HG03432 (cell line): ENCODE measurements at regions not wholly inside any gene's neighbourhood (a gene's known extent, or its start where the extent isn't known, plus 50 kb on each side); places are given as distances from the start of the nearest gene placed in this dataset.

Experiments
- ATAC-seq: cut with Tn5 transposase; IDR thresholded peaks from one replicate; pipeline ENCODE4 v1.9.1; 2021; ENCODE audit warnings: mild to moderate bottlenecking, moderate library complexity; ENCODE audit not compliant: unreplicated experiment

GRCh38 chr2:160868891-160869290 lies 291.3 kb upstream of the TANK start:
- ATAC-seq, result no peak

GRCh38 chr2:160869411-160869810 lies 290.8 kb upstream of the TANK start:
- ATAC-seq, result no peak

GRCh38 chr2:160870729-160871465 lies 289.3 kb upstream of the TANK start:
- no peak for ATAC-seq

- ATAC-seq, result no peak
Measured at GRCh38 chr2:160871953-160872352, 288.3 kb upstream of the TANK start.

GRCh38 chr2:160876029-160876428 lies 284.2 kb upstream of the TANK start:
- ATAC-seq, result no peak

GRCh38 chr2:160876765-160877164 lies 283.5 kb upstream of the TANK start:
- ATAC-seq, result no peak

GRCh38 chr2:160878618-160879017 lies 281.6 kb upstream of the TANK start:
- no peak for ATAC-seq

- ATAC-seq, result no peak
Measured at GRCh38 chr2:160882906-160883305, 277.3 kb upstream of the TANK start.

- no peak for ATAC-seq
Measured at GRCh38 chr2:160884056-160884455, 276.2 kb upstream of the TANK start.

- no peak for ATAC-seq
Measured at GRCh38 chr2:160889439-160890170, 270.6 kb upstream of the TANK start.

- no peak for ATAC-seq
Measured at GRCh38 chr2:160890667-160891352, 269.4 kb upstream of the TANK start.

- ATAC-seq, result no peak
Measured at GRCh38 chr2:160891353-160891740, 268.9 kb upstream of the TANK start.

- ATAC-seq, result no peak
Measured at GRCh38 chr2:160892204-160892603, 268.0 kb upstream of the TANK start.

GRCh38 chr2:160893581-160893980 lies 266.6 kb upstream of the TANK start:
- ATAC-seq, result no peak

- no peak for ATAC-seq
Measured at GRCh38 chr2:160898581-160899307, 261.5 kb upstream of the TANK start.

- ATAC-seq, result no peak
Measured at GRCh38 chr2:160901613-160902012, 258.6 kb upstream of the TANK start.

- no peak for ATAC-seq
Measured at GRCh38 chr2:160905862-160906261, 254.4 kb upstream of the TANK start.

GRCh38 chr2:160906878-160907277 lies 253.3 kb upstream of the TANK start:
- no peak for ATAC-seq

GRCh38 chr2:160907738-160908137 lies 252.5 kb upstream of the TANK start:
- no peak for ATAC-seq

GRCh38 chr2:160908157-160908556 lies 252.1 kb upstream of the TANK start:
- no peak for ATAC-seq

- no peak for ATAC-seq
Measured at GRCh38 chr2:160909781-160910242, 250.4 kb upstream of the TANK start.
